ENCODE measurements at regions not wholly inside any gene's neighbourhood (a gene's known extent, or its start where the extent isn't known, plus 50 kb on each side); places are given as distances from the start of the nearest gene placed in this dataset.

- Histone ChIP-seq H3K4me3 (no peak overlapping the region), H3K9me3 (no peaks in the 10 kb centered on the region), H3K27me3 (no peaks in the 10 kb centered on the region), H3K27ac (no peak overlapping the region), H3K36me3 (no peaks in the 10 kb centered on the region), H3K4me1 (peaks cover 0 to 28% (median 6%) of the 10 kb centered on the region in 4 donors)
- ATAC-seq = no peak
- TF ChIP-seq, protein P1, sequence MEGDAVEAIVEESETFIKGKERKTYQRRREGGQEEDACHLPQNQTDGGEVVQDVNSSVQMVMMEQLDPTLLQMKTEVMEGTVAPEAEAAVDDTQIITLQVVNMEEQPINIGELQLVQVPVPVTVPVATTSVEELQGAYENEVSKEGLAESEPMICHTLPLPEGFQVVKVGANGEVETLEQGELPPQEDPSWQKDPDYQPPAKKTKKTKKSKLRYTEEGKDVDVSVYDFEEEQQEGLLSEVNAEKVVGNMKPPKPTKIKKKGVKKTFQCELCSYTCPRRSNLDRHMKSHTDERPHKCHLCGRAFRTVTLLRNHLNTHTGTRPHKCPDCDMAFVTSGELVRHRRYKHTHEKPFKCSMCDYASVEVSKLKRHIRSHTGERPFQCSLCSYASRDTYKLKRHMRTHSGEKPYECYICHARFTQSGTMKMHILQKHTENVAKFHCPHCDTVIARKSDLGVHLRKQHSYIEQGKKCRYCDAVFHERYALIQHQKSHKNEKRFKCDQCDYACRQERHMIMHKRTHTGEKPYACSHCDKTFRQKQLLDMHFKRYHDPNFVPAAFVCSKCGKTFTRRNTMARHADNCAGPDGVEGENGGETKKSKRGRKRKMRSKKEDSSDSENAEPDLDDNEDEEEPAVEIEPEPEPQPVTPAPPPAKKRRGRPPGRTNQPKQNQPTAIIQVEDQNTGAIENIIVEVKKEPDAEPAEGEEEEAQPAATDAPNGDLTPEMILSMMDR (IDR thresholded peaks at IDR 0.05) = no peak
- TF ChIP-seq POLR2A (IDR thresholded peaks at IDR 0.05) = no peak
- DNase-seq = no peak
- 76% methylated on average over 6 of the region's 6 CpGs for WGBS (ENCODE audit: insufficient coverage, low coverage, low lambda C conversion rate, missing lambda C conversion rate)
- intact Hi-C loops (cut with DNase I) = no loop called here
These were observed 85.3 kb downstream of the NOC3L start for GRCh38 chr10:94277450-94277849.

- intact Hi-C loops (cut with DNase I) = no loop called here
- H3K9me3 ChIP-seq = no peaks in the 10 kb centered on the region
- peaks cover 0 to 14% (median 1%) of the 10 kb centered on the region in 4 donors for H3K4me1 ChIP-seq
- no peaks in the 10 kb centered on the region for H3K27me3 ChIP-seq
- H3K4me3 ChIP-seq = no peak overlapping the region
- WGBS (ENCODE audit: insufficient coverage, low coverage, low lambda C conversion rate, missing lambda C conversion rate) = 27% methylated on average over 13 of the region's 14 CpGs
- DNase-seq (peak; percentile 65 to 72 (median 71)), ATAC-seq (peak; percentile 97 to 98 (median 98))
- H3K36me3 ChIP-seq = no peaks in the 10 kb centered on the region
- TF ChIP-seq, protein P1 (IDR thresholded peaks at IDR 0.05) = peak; percentile 70 to 96 (median 90)
- TF ChIP-seq POLR2A (IDR thresholded peaks at IDR 0.05) = no peak
- H3K27ac ChIP-seq = no peak overlapping the region
These were observed 82.7 kb downstream of the NOC3L start for GRCh38 chr10:94279835-94280709.

- DNase-seq = no peak
- ATAC-seq = no peak
- no peaks in the 10 kb centered on the region for H3K9me3 ChIP-seq
- no peaks in the 10 kb centered on the region for H3K27me3 ChIP-seq
- H3K27ac ChIP-seq = no peak overlapping the region
- H3K36me3 ChIP-seq = no peaks in the 10 kb centered on the region
- intact Hi-C loops (cut with DNase I) = no loop called here
- no peak overlapping the region for H3K4me3 ChIP-seq
- no peaks in the 10 kb centered on the region for H3K4me1 ChIP-seq
- TF ChIP-seq POLR2A (IDR thresholded peaks at IDR 0.05) = no peak
- TF ChIP-seq, protein P1 (IDR thresholded peaks at IDR 0.05) = no peak
- 98% methylated on average over 4 of the region's 5 CpGs for WGBS (ENCODE audit: insufficient coverage, low coverage, low lambda C conversion rate, missing lambda C conversion rate)
These were observed 81.1 kb downstream of the NOC3L start for GRCh38 chr10:94281654-94282053.

- intact Hi-C loops (cut with DNase I) = no loop called here
- 80% methylated on average over 2 of the region's 2 CpGs for WGBS (ENCODE audit: insufficient coverage, low coverage, low lambda C conversion rate, missing lambda C conversion rate)
These were observed 80.4 kb downstream of the NOC3L start for GRCh38 chr10:94282369-94282768.

More at GRCh38 chr10:94282369-94282768, 80.4 kb downstream of the NOC3L start:
- H3K36me3 ChIP-seq = no peaks in the 10 kb centered on the region
- no peak for DNase-seq
- no peak overlapping the region for H3K4me3 ChIP-seq
- H3K27ac ChIP-seq = no peak overlapping the region
- no peaks in the 10 kb centered on the region for H3K27me3 ChIP-seq
- H3K4me1 ChIP-seq = no peaks in the 10 kb centered on the region
- ATAC-seq = no peak
- H3K9me3 ChIP-seq = no peaks in the 10 kb centered on the region
- TF ChIP-seq, protein P1 (IDR thresholded peaks at IDR 0.05) = no peak
- no peak for TF ChIP-seq POLR2A (IDR thresholded peaks at IDR 0.05)

Small RNA genes lying in the stretch of these regions (small RNA-seq; reads per million reads assigned to genes)
- 0 reads per million in 2 experiments for gene RNU6-657P

All from right lobe of liver (tissue), 6 donors.